GM12878 (cell line): ENCODE measurements at regions not wholly inside any gene's neighbourhood (a gene's known extent, or its start where the extent isn't known, plus 50 kb on each side); places are given as distances from the start of the nearest gene placed in this dataset.

Experiments
- ATAC-seq: fragments of 200-7000 bp; cut with Tn5 transposase; 3 replicates; pipeline ENCODE4 v1.9.1; 2020; ENCODE audit warnings: mild to moderate bottlenecking, moderate library complexity
- BruUV-seq: library from RNA; stranded (reverse); fragments of 400-500 nt; replicated peaks from 2 replicates; lab custom pipeline; 2021; lab: Mats Ljungman, UMichigan
- CTCF ChIA-PET: fragments of 300-600 bp; sonication (Branson Sonifier 250); formaldehyde crosslinking; extraction: SDS; loops from one replicate; lab custom pipeline; 2021; ENCODE audit warnings: inconsistent platforms; lab: Yijun Ruan, JAX
- POLR2A ChIA-PET: fragments of 350-600 bp; formaldehyde crosslinking; extraction: SDS; loops from one replicate; lab custom pipeline; 2021; ENCODE audit warnings: inconsistent platforms; lab: Charles Lee
- RAD21 ChIA-PET: fragments of 300-600 bp; sonication (Branson Sonifier 250); formaldehyde crosslinking; loops from one replicate; lab custom pipeline; 2023; ENCODE audit warnings: antibody characterized with exemption; ENCODE audit not compliant: unreplicated experiment; lab: Charles Lee
- SMC1A ChIA-PET: fragments of 300-600 bp; sonication (Branson Sonifier 250); formaldehyde crosslinking; loops from one replicate; lab custom pipeline; 2023; ENCODE audit not compliant: unreplicated experiment, uncharacterized antibody; lab: Charles Lee
- DNase-seq: peaks from one replicate; pipeline ENCODE4 v3.0.0-alpha.2; 2011; ENCODE audit warnings: low read depth, low spot score
- FAIRE-seq: peaks from 3 replicates; lab custom pipeline; 2011; peaks lifted over from hg19 to GRCh38; lab: Jason Lieb, UNC
- H2AFZ ChIP-seq: 2 replicates; pipeline ENCODE4 v1.6.0; 2011; ENCODE audit warnings: low read depth, low read length, control low read depth; ENCODE audit not compliant: control insufficient read depth
- H3K27ac ChIP-seq: 2 replicates; pipeline ENCODE4 v1.5.1; 2011; ENCODE audit warnings: control low read depth; ENCODE audit not compliant: control insufficient read depth, insufficient read depth
- H3K27me3 ChIP-seq, 2 experiments: replicated peaks in 1 of 2; 2 replicates each; pipeline versions ENCODE4 v1.6.0 to v1.6.1; 2011; ENCODE audit warnings: low read length in 1 of 2; ENCODE audit not compliant: control insufficient read depth in 2 of 2, insufficient read depth in 2 of 2
- H3K36me3 ChIP-seq, 2 experiments: 2 replicates each; pipeline ENCODE4 v1.5.1; 2011; ENCODE audit warnings: low read length in 1 of 2; ENCODE audit not compliant: control insufficient read depth in 2 of 2, insufficient read depth in 2 of 2
- H3K4me1 ChIP-seq: 2 replicates; pipeline ENCODE4 v1.6.1; 2011; ENCODE audit warnings: mild to moderate bottlenecking, low read length, moderate library complexity, mixed read lengths; ENCODE audit not compliant: control insufficient read depth, insufficient read depth
- H3K4me2 ChIP-seq: 2 replicates; pipeline ENCODE4 v1.6.0; 2011; ENCODE audit warnings: control low read depth; ENCODE audit not compliant: control insufficient read depth, insufficient read depth
- H3K4me3 ChIP-seq: fragments of 200-600 bp; sonication (generic); 2 replicates; pipeline ENCODE4 v1.5.1; 2016
- H3K79me2 ChIP-seq: 2 replicates; pipeline ENCODE4 v1.6.0; 2011; ENCODE audit warnings: low read length; ENCODE audit not compliant: control insufficient read depth, insufficient read depth
- H3K9ac ChIP-seq: 2 replicates; pipeline ENCODE4 v1.8.0; 2011; ENCODE audit warnings: low read length, control low read depth, mixed read lengths; ENCODE audit not compliant: control insufficient read depth, insufficient read depth
- H3K9me3 ChIP-seq: replicated peaks from 3 replicates; pipeline ENCODE4 v1.5.1; 2011; ENCODE audit warnings: mild to moderate bottlenecking, low read length; ENCODE audit not compliant: control insufficient read depth, insufficient read depth
- H4K20me1 ChIP-seq: 2 replicates; pipeline ENCODE4 v1.6.0; 2011; ENCODE audit not compliant: control insufficient read depth, insufficient read depth
- ATF2 ChIP-seq: IDR thresholded peaks from 2 replicates; pipeline ENCODE4 v1.6.1; 2012; ENCODE audit warnings: low read length, inconsistent platforms
- BCL11A ChIP-seq: IDR thresholded peaks from 2 replicates; pipeline ENCODE4 v1.6.1; 2011; ENCODE audit warnings: low read depth, low read length
- E2F8 ChIP-seq: fragments of 450-650 bp; IDR thresholded peaks from 2 replicates; pipeline ENCODE4 v1.6.1; 2018; ENCODE audit warnings: mild to moderate bottlenecking, low read depth, moderate library complexity; ENCODE audit not compliant: partially characterized antibody
- FOXK2 ChIP-seq: fragments of 450-650 bp; IDR thresholded peaks from 2 replicates; pipeline ENCODE4 v1.6.1; 2017; ENCODE audit warnings: mild to moderate bottlenecking, moderate library complexity
- NBN ChIP-seq: fragments of 450-650 bp; IDR thresholded peaks from 2 replicates; pipeline ENCODE4 v1.6.1; 2016
- NFYA ChIP-seq: IDR thresholded peaks from 2 replicates; pipeline ENCODE4 v1.6.1; 2011; ENCODE audit warnings: low read depth, mild to moderate bottlenecking, low read length, improper control_type of control experiment, borderline replicate concordance
- PML ChIP-seq: IDR thresholded peaks from 2 replicates; pipeline ENCODE4 v1.6.1; 2012; ENCODE audit warnings: low read length, inconsistent platforms
- SKIL ChIP-seq: fragments of 450-650 bp; IDR thresholded peaks from 2 replicates; pipeline ENCODE4 v1.6.1; 2017; ENCODE audit warnings: mild to moderate bottlenecking, low read depth, inconsistent platforms; ENCODE audit not compliant: poor library complexity, severe bottlenecking
- SMARCA5 ChIP-seq: fragments of 450-650 bp; IDR thresholded peaks from 2 replicates; pipeline ENCODE4 v1.6.1; 2017; ENCODE audit warnings: mild to moderate bottlenecking
- STAT3 ChIP-seq: IDR thresholded peaks from 2 replicates; pipeline ENCODE4 v1.6.1; 2011; ENCODE audit warnings: low read depth, low read length, improper control_type of control experiment
- WGBS: methylation state at CpG from one replicate; pipeline ENCODE4 v1.1.6; 2016; ENCODE audit warnings: low lambda C conversion rate; ENCODE audit not compliant: insufficient replicate concordance, insufficient coverage; ENCODE audit errors: missing lambda C conversion rate; 5-methylcytosine and 5-hydroxymethylcytosine counted together
- in situ Hi-C: fragments of 300-500 bp; cut with MboI; formaldehyde crosslinking; loops from 9 replicates; pipeline ENCODE4 v1.14.3; 2018; ENCODE audit warnings: mixed read lengths
- intact Hi-C: fragments of 100-400 bp; cut with micrococcal nuclease; formaldehyde crosslinking; loops from one replicate; pipeline ENCODE4 v1.14.2; 2022; ENCODE audit not compliant: unreplicated experiment
- TF ChIP-seq, protein P1 (sequence below): fragments of 450-650 bp; IDR thresholded peaks from 2 replicates; pipeline ENCODE4 v1.6.1; 2017; ENCODE audit warnings: mild to moderate bottlenecking, moderate library complexity
- TF ChIP-seq, protein P2 (sequence below): fragments of 450-650 bp; IDR thresholded peaks from 2 replicates; pipeline ENCODE4 v1.6.1; 2016; ENCODE audit warnings: mild to moderate bottlenecking

DNA sequence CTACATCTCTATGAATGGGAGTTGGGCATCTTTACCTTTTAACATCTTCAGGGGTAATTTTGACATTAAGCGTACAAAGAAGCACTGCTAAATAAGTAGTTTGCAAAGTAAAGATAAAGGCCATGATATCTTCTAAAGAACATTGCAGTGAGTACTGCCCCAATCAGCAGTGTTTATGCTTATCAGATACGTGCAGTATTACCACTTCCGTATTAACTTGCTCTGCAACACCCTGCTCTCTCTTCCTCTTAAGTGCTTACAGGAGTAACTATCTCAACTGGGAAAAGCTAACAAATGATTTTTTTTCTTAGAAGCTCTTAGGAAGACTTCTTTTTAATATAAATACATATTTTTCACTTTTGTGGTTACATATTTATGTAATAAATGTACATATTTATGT, 793.7 kb upstream of the SLC10A2 start:
- ATAC-seq: peak; percentile 70
- ChIA-PET CTCF (interaction anchor here (0.9 to 1.1 kb wide), 3 partner anchors 8 to 18 kb away, joined by 3 read pairs; no protein-coding TSS in a partner anchor), POLR2A (no interaction called here), SMC1A (interaction anchor here (0.8 to 2.9 kb wide), 4 partner anchors 10 to 66 kb away, joined by 3 to 10 read pairs (median 6); no protein-coding TSS in a partner anchor), RAD21 (interaction anchor here (1.1 kb wide), 1 partner anchor 24 kb away, joined by 4 read pairs; no protein-coding TSS in a partner anchor)
- DNase-seq: no peak
- Histone ChIP-seq H3K4me1 (no peaks in the 10 kb centered on the region), H3K9me3 (no peaks in the 10 kb centered on the region), H4K20me1 (no peaks in the 10 kb centered on the region), H3K79me2 (no peaks in the 10 kb centered on the region), H2AFZ (no peak overlapping the region), H3K4me2 (no peak overlapping the region), H3K27me3 (no peaks in the 10 kb centered on the region), H3K9ac (no peak overlapping the region), H3K4me3 (no peak overlapping the region), H3K27ac (no peak overlapping the region), H3K36me3 (no peaks in the 10 kb centered on the region)
- 22% methylated on average over 3 of the region's 3 CpGs for WGBS
- in situ Hi-C loops: no loop called here
- intact Hi-C loops: no loop called here
- FAIRE-seq: no peak
- BruUV-seq: no TSS peak
- TF ChIP-seq, protein P1, sequence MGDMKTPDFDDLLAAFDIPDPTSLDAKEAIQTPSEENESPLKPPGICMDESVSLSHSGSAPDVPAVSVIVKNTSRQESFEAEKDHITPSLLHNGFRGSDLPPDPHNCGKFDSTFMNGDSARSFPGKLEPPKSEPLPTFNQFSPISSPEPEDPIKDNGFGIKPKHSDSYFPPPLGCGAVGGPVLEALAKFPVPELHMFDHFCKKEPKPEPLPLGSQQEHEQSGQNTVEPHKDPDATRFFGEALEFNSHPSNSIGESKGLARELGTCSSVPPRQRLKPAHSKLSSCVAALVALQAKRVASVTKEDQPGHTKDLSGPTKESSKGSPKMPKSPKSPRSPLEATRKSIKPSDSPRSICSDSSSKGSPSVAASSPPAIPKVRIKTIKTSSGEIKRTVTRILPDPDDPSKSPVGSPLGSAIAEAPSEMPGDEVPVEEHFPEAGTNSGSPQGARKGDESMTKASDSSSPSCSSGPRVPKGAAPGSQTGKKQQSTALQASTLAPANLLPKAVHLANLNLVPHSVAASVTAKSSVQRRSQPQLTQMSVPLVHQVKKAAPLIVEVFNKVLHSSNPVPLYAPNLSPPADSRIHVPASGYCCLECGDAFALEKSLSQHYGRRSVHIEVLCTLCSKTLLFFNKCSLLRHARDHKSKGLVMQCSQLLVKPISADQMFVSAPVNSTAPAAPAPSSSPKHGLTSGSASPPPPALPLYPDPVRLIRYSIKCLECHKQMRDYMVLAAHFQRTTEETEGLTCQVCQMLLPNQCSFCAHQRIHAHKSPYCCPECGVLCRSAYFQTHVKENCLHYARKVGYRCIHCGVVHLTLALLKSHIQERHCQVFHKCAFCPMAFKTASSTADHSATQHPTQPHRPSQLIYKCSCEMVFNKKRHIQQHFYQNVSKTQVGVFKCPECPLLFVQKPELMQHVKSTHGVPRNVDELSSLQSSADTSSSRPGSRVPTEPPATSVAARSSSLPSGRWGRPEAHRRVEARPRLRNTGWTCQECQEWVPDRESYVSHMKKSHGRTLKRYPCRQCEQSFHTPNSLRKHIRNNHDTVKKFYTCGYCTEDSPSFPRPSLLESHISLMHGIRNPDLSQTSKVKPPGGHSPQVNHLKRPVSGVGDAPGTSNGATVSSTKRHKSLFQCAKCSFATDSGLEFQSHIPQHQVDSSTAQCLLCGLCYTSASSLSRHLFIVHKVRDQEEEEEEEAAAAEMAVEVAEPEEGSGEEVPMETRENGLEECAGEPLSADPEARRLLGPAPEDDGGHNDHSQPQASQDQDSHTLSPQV: no peak
- TF ChIP-seq NBN: no peak
- TF ChIP-seq ATF2: no peak
- no peak for TF ChIP-seq PML
- no peak for TF ChIP-seq STAT3
- TF ChIP-seq NFYA: no peak
- no peak for TF ChIP-seq SKIL
- TF ChIP-seq FOXK2: no peak
- no peak for TF ChIP-seq SMARCA5
- TF ChIP-seq BCL11A: no peak
- TF ChIP-seq E2F8: no peak
- TF ChIP-seq, protein P2, sequence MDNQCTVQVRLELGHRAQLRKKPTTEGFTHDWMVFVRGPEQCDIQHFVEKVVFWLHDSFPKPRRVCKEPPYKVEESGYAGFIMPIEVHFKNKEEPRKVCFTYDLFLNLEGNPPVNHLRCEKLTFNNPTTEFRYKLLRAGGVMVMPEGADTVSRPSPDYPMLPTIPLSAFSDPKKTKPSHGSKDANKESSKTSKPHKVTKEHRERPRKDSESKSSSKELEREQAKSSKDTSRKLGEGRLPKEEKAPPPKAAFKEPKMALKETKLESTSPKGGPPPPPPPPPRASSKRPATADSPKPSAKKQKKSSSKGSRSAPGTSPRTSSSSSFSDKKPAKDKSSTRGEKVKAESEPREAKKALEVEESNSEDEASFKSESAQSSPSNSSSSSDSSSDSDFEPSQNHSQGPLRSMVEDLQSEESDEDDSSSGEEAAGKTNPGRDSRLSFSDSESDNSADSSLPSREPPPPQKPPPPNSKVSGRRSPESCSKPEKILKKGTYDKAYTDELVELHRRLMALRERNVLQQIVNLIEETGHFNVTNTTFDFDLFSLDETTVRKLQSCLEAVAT: no peak
